Neuronal stem cell (in vitro differentiated cells): ENCODE measurements at regions not wholly inside any gene's neighbourhood (a gene's known extent, or its start where the extent isn't known, plus 50 kb on each side); places are given as distances from the start of the nearest gene placed in this dataset.

Experiments used
- DNase-seq: peaks from one replicate; pipeline ENCODE4 v3.0.0-alpha.2; 2013; ENCODE audit warnings: low spot score
- H2AFZ ChIP-seq: one replicate; pipeline ENCODE4 v1.6.1; 2013; ENCODE audit warnings: mild to moderate bottlenecking, low read length, inconsistent platforms
- H2AK5ac ChIP-seq: 2 replicates; pipeline ENCODE4 v1.6.1; 2013; ENCODE audit warnings: low read depth, mild to moderate bottlenecking, inconsistent platforms, low read length, moderate library complexity, mixed read lengths
- H2BK120ac ChIP-seq: 2 replicates; pipeline ENCODE4 v1.6.1; 2013; ENCODE audit warnings: low read depth, mild to moderate bottlenecking, inconsistent platforms, low read length, moderate library complexity, mixed read lengths
- H2BK12ac ChIP-seq: one replicate; pipeline ENCODE4 v1.6.1; 2013; ENCODE audit warnings: low read length, inconsistent platforms
- H2BK15ac ChIP-seq: 2 replicates; pipeline ENCODE4 v1.6.1; 2013; ENCODE audit warnings: mild to moderate bottlenecking, low read length, inconsistent platforms, mixed read lengths
- H2BK5ac ChIP-seq: one replicate; pipeline ENCODE4 v1.6.1; 2013; ENCODE audit warnings: inconsistent platforms, mild to moderate bottlenecking, low read length, moderate library complexity
- H3K14ac ChIP-seq: one replicate; pipeline ENCODE4 v1.6.1; 2013; ENCODE audit warnings: low read length, inconsistent platforms
- H3K18ac ChIP-seq: 2 replicates; pipeline ENCODE4 v1.6.1; 2013; ENCODE audit warnings: low read length, inconsistent platforms
- H3K23ac ChIP-seq: 2 replicates; pipeline ENCODE4 v1.6.1; 2013; ENCODE audit warnings: low read depth, mild to moderate bottlenecking, mixed read lengths, low read length, inconsistent platforms; ENCODE audit not compliant: poor library complexity
- H3K27ac ChIP-seq: replicated peaks from 3 replicates; pipeline ENCODE4 v1.5.1; 2013; ENCODE audit warnings: low read length, inconsistent platforms
- H3K27me3 ChIP-seq, 3 experiments: 2 replicates each; pipeline ENCODE4 v1.6.1; 2013; ENCODE audit warnings: low read length in 3 of 3, mild to moderate bottlenecking in 2 of 3, inconsistent platforms in 1 of 3, low read depth in 1 of 3, mixed read lengths in 1 of 3, moderate library complexity in 1 of 3; ENCODE audit not compliant: control insufficient read depth in 3 of 3, insufficient read depth in 3 of 3
- H3K36me3 ChIP-seq, 2 donors: replicated peaks in 1 of 2; 2 replicates each; pipeline ENCODE4 v1.6.1; 2013; ENCODE audit warnings: low read length in 2 of 2; ENCODE audit not compliant: control insufficient read depth in 2 of 2, insufficient read depth in 2 of 2
- H3K4ac ChIP-seq: 2 replicates; pipeline ENCODE4 v1.6.1; 2013; ENCODE audit warnings: inconsistent platforms, mild to moderate bottlenecking, low read length, moderate library complexity
- H3K4me1 ChIP-seq, 2 donors: 1 replicate in 1 of 2; 2 replicates in 1 of 2; pipeline ENCODE4 v1.6.1; 2013; ENCODE audit warnings: low read length in 2 of 2, low read depth in 1 of 2; ENCODE audit not compliant: control insufficient read depth in 2 of 2, insufficient read depth in 1 of 2
- H3K4me2 ChIP-seq: one replicate; pipeline ENCODE4 v1.6.1; 2013; ENCODE audit warnings: mild to moderate bottlenecking, low read length, inconsistent platforms; ENCODE audit not compliant: insufficient read depth, poor library complexity, severe bottlenecking
- H3K4me3 ChIP-seq, 2 donors: 2 replicates each; pipeline ENCODE4 v1.5.1; 2013; ENCODE audit warnings: low read length in 2 of 2, mild to moderate bottlenecking in 2 of 2, inconsistent platforms in 1 of 2, moderate library complexity in 1 of 2
- H3K79me1 ChIP-seq: one replicate; pipeline ENCODE4 v1.6.1; 2013; ENCODE audit warnings: low read depth, mild to moderate bottlenecking, inconsistent platforms, low read length, moderate library complexity
- H3K9ac ChIP-seq: one replicate; pipeline ENCODE4 v1.6.1; 2013; ENCODE audit warnings: mild to moderate bottlenecking, low read depth, low read length, inconsistent platforms; ENCODE audit not compliant: poor library complexity
- H3K9me3 ChIP-seq, 2 donors: replicated peaks in 1 of 2; 2 replicates each; pipeline versions ENCODE3 to v1.6.1; 2013; ENCODE audit warnings: low read length in 2 of 2, mild to moderate bottlenecking in 2 of 2, inconsistent platforms in 1 of 2, low read depth in 1 of 2, mixed read lengths in 1 of 2, moderate library complexity in 1 of 2; ENCODE audit not compliant: control insufficient read depth in 2 of 2, insufficient read depth in 1 of 2
- H4K8ac ChIP-seq: one replicate; pipeline ENCODE4 v1.6.1; 2013; ENCODE audit warnings: low read depth, mild to moderate bottlenecking, inconsistent platforms, low read length, moderate library complexity
- H4K91ac ChIP-seq: one replicate; pipeline ENCODE4 v1.6.1; 2013; ENCODE audit warnings: low read length, low read depth, mild to moderate bottlenecking, inconsistent platforms; ENCODE audit not compliant: poor library complexity
- WGBS, 2 donors: extraction: QIAGEN DNeasy Blood & Tissue Kit; methylation state at CpG; one replicate each; pipeline ENCODE4 v1.1.7; 2013; ENCODE audit warnings: missing lambda C conversion rate in 2 of 2, mixed read lengths in 1 of 2; ENCODE audit not compliant: insufficient read length in 2 of 2, insufficient replicate concordance in 1 of 2; ENCODE audit errors: extremely low coverage in 2 of 2; 5-methylcytosine and 5-hydroxymethylcytosine counted together

DNA sequence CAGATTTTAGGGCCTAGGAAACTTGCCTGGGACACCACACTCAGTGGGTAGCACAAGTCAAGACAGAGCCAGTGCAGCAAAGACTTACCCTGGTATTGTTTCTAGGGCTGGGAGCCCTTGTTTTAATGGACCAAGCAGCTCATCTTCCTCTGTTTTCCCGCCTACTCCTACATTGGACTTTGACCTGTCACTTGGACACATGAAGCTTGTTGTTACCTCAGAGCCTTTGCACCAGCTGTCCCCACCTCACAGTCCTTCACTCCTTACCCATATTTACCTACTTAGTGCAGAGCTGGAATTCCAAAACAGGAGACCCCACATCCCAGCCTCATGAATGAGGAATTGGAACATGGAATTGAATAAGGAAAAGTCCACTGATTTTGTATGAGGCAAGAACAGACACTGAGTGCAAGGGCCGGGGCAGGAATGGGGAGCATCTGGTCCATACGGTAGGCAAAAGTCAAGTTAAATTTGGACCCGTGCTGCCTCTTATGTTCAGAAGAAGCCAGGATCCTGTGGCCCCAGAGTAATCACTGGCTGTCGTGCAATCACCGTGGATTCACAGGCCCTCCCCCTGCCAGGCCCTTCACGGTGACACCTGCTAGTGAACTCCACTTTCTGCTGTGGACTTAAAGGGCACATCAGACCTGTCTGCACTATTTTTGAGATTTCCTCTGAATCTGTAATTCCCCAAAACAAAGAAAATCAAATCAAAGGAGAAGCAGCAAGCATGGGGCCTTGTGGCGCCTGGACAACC, 236.9 kb upstream of the PMEPA1 start:
- H3K9me3 ChIP-seq, result no peaks in the 10 kb centered on the region
- no peak for DNase-seq
- no peak overlapping the region for H3K14ac ChIP-seq
- no peak overlapping the region for H3K27ac ChIP-seq
- no CpG with 5 or more reads among the region's 8 CpGs for WGBS, 2 donors
- H3K4me1 ChIP-seq, result no peaks in the 10 kb centered on the region
- H3K23ac ChIP-seq, result no peak overlapping the region
- no peaks in the 10 kb centered on the region for H3K79me1 ChIP-seq
- no peak overlapping the region for H4K8ac ChIP-seq
- H2AFZ ChIP-seq, result no peak overlapping the region
- H3K4ac ChIP-seq, result no peak overlapping the region
- no peak overlapping the region for H3K4me2 ChIP-seq
- H2BK5ac ChIP-seq, result no peak overlapping the region
- H3K9ac ChIP-seq, result no peak overlapping the region
- H3K27me3 ChIP-seq, result no peaks in the 10 kb centered on the region
- H2BK120ac ChIP-seq, result no peak overlapping the region
- no peak overlapping the region for H2BK15ac ChIP-seq
- H2AK5ac ChIP-seq, result no peak overlapping the region
- no peak overlapping the region for H2BK12ac ChIP-seq
- no peak overlapping the region for H3K18ac ChIP-seq
- no peak overlapping the region for H3K4me3 ChIP-seq
- H3K36me3 ChIP-seq, result no peaks in the 10 kb centered on the region
- H4K91ac ChIP-seq, result peak overlapping the region; percentile 6

DNA sequence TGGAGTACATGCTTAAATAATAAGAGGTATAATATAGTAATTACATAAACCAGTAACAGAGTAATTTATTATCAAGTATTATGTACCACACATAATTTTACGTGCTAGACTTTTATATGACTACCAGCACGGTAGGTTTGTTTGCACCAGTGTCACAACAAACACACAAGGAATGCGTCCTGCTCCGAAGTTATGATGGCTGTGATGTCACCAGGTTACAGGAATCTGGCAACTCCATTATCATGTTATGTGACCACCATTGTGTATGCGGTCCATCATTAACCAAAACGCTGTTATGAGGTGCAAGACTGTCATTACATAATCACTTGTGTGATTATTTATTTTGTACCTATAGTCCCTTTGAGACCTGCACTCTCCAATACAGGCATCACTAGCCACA, 235.2 kb upstream of the PMEPA1 start:
- no peak overlapping the region for H3K4ac ChIP-seq
- H3K79me1 ChIP-seq, result no peaks in the 10 kb centered on the region
- H3K4me3 ChIP-seq, result no peak overlapping the region
- no peak overlapping the region for H2AK5ac ChIP-seq
- DNase-seq, result no peak
- H4K8ac ChIP-seq, result no peak overlapping the region
- no peaks in the 10 kb centered on the region for H3K9me3 ChIP-seq
- H2BK120ac ChIP-seq, result no peak overlapping the region
- no peak overlapping the region for H3K23ac ChIP-seq
- no peak overlapping the region for H2BK12ac ChIP-seq
- H3K14ac ChIP-seq, result no peak overlapping the region
- no peak overlapping the region for H2AFZ ChIP-seq
- H3K4me1 ChIP-seq, result no peaks in the 10 kb centered on the region
- no peaks in the 10 kb centered on the region for H3K36me3 ChIP-seq
- no peak overlapping the region for H2BK15ac ChIP-seq
- H4K91ac ChIP-seq, result no peak overlapping the region
- H3K18ac ChIP-seq, result no peak overlapping the region
- no peak overlapping the region for H3K27ac ChIP-seq
- no peak overlapping the region for H3K9ac ChIP-seq
- H3K4me2 ChIP-seq, result no peak overlapping the region
- WGBS, 2 donors, result no CpG with 5 or more reads among the region's 6 CpGs
- H3K27me3 ChIP-seq, result no peaks in the 10 kb centered on the region
- H2BK5ac ChIP-seq, result no peak overlapping the region

DNA sequence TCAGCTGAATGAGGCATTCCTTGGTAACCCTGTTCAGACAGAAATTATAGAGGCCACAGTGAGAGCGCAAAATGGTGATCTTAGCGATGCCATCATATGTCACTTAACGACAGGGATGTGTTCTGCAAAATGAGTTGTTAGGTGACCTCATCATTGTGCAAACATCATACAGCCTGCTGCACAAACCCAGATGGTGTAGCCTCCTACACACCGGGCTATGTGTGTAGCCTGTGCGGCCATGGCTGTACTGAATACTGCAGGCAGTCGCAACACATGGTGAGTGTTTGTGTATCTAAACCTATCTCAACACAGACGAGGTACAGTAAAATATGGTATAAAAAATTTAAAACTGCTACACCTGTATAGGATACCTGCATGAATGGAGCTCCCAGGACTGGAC, 234.1 kb upstream of the PMEPA1 start:
- Histone ChIP-seq H3K4ac (no peak overlapping the region), H3K27me3 (no peaks in the 10 kb centered on the region), H2BK15ac (no peak overlapping the region), H4K91ac (peak overlapping the region; percentile 14), H3K18ac (no peak overlapping the region), H2BK120ac (no peak overlapping the region), H3K14ac (no peak overlapping the region), H3K27ac (no peak overlapping the region), H3K4me2 (no peak overlapping the region), H3K4me1 (no peaks in the 10 kb centered on the region), H3K36me3 (no peaks in the 10 kb centered on the region), H2AFZ (no peak overlapping the region), H2BK5ac (no peak overlapping the region), H3K79me1 (no peaks in the 10 kb centered on the region), H4K8ac (no peak overlapping the region), H3K4me3 (no peak overlapping the region), H2AK5ac (no peak overlapping the region), H3K23ac (no peak overlapping the region), H3K9ac (no peak overlapping the region), H2BK12ac (no peak overlapping the region), H3K9me3 (no peaks in the 10 kb centered on the region)
- no peak for DNase-seq
- WGBS, 2 donors, result no CpG with 5 or more reads among the region's 7 CpGs

DNA sequence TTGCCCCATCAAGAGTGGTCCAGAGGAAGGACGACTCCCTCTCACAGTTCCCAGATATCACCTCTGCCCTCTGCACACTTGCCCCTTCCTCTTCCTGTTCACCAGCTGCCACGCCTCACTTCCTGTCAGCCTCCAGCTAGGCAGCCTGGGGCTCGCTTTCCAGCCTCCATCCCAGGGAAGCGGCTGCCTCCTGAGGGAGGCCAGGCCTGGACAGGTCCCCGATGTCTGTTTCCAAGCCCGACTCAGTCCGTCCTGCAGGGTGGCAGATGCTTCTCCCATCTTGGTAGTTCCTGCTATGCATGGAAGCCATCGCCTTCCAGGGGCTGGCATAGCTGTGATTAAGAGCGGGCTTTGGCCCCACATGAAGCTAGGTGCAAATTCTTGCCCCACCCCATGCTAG, 233.5 kb upstream of the PMEPA1 start:
- Histone ChIP-seq H4K8ac (no peak overlapping the region), H3K4ac (no peak overlapping the region), H4K91ac (no peak overlapping the region), H3K27ac (no peak overlapping the region), H2BK15ac (no peak overlapping the region), H2BK120ac (no peak overlapping the region), H2BK12ac (no peak overlapping the region), H2BK5ac (no peak overlapping the region), H3K9me3 (no peaks in the 10 kb centered on the region), H3K79me1 (no peaks in the 10 kb centered on the region), H2AFZ (no peak overlapping the region), H3K9ac (no peak overlapping the region), H3K4me3 (no peak overlapping the region), H2AK5ac (no peak overlapping the region), H3K18ac (no peak overlapping the region), H3K23ac (no peak overlapping the region), H3K36me3 (no peaks in the 10 kb centered on the region), H3K4me2 (no peak overlapping the region), H3K4me1 (no peaks in the 10 kb centered on the region), H3K27me3 (no peaks in the 10 kb centered on the region), H3K14ac (no peak overlapping the region)
- no CpG with 5 or more reads among the region's 9 CpGs for WGBS, 2 donors
- DNase-seq, result no peak
